RWPE1 (cell line): ENCODE measurements at regions not wholly inside any gene's neighbourhood (a gene's known extent, or its start where the extent isn't known, plus 50 kb on each side); places are given as distances from the start of the nearest gene placed in this dataset.
"Not testable (repeated sequence)": the region's sequence is repeated elsewhere in the genome, so short reads cannot be mapped to it uniquely, and the experiment has no call there.

ENCODE experiments used
- CTCF ChIA-PET: fragments of 350-600 bp; sonication (Branson Sonifier 250); formaldehyde crosslinking; extraction: SDS; loops from one replicate; lab custom pipeline; 2021; lab: Yijun Ruan, JAX
- POLR2A ChIA-PET: fragments of 400-600 bp; formaldehyde crosslinking; extraction: SDS; loops from one replicate; lab custom pipeline; 2020; ENCODE audit warnings: antibody characterized with exemption; ENCODE audit not compliant: low non-redundant PET; lab: Yijun Ruan, JAX
- DNase-seq: peaks from one replicate; pipeline ENCODE4 v3.0.0; 2012; ENCODE audit warnings: low spot score
- H3K27ac ChIP-seq: fragments of 450-650 bp; 2 replicates; pipeline ENCODE4 v1.5.1; 2017
- TF ChIP-seq, protein P1 (sequence below): fragments of 450-650 bp; conservative IDR thresholded peaks from 2 replicates; pipeline ENCODE4 v1.5.1; 2017; ENCODE audit warnings: low read depth, mild to moderate bottlenecking

DNA sequence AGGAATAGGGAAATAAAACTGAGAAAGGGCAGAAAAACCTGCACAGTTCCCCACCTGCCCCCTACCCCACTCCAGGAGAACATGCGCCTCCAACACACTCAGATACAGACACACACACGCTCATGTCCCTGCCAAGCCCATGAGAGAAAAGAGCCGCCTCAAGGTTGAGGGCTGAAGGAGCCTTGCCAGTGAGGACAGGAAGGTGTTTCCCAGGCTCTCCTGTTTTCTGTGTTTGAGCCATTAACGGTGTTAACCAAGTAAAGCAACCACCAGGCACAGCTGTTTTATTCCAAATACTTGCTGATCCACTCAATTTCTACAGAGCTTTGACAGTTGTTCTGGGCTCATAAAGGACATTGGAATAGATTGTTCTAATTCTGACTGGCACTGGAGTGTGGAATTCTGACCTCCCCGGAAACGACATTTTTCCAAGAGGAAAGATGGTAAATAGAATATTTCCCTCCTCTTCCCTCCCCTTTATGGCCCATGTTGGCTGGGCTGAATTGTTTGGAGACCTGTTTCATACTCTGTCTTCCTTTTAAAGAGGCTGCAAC, 238.0 kb downstream of the DMAC1 start:
- ChIA-PET CTCF (no interaction called here), POLR2A (no interaction called here)
- no peak for DNase-seq
- no peak overlapping the region for H3K27ac ChIP-seq
- TF ChIP-seq, protein P1, sequence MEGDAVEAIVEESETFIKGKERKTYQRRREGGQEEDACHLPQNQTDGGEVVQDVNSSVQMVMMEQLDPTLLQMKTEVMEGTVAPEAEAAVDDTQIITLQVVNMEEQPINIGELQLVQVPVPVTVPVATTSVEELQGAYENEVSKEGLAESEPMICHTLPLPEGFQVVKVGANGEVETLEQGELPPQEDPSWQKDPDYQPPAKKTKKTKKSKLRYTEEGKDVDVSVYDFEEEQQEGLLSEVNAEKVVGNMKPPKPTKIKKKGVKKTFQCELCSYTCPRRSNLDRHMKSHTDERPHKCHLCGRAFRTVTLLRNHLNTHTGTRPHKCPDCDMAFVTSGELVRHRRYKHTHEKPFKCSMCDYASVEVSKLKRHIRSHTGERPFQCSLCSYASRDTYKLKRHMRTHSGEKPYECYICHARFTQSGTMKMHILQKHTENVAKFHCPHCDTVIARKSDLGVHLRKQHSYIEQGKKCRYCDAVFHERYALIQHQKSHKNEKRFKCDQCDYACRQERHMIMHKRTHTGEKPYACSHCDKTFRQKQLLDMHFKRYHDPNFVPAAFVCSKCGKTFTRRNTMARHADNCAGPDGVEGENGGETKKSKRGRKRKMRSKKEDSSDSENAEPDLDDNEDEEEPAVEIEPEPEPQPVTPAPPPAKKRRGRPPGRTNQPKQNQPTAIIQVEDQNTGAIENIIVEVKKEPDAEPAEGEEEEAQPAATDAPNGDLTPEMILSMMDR, result no peak

DNA sequence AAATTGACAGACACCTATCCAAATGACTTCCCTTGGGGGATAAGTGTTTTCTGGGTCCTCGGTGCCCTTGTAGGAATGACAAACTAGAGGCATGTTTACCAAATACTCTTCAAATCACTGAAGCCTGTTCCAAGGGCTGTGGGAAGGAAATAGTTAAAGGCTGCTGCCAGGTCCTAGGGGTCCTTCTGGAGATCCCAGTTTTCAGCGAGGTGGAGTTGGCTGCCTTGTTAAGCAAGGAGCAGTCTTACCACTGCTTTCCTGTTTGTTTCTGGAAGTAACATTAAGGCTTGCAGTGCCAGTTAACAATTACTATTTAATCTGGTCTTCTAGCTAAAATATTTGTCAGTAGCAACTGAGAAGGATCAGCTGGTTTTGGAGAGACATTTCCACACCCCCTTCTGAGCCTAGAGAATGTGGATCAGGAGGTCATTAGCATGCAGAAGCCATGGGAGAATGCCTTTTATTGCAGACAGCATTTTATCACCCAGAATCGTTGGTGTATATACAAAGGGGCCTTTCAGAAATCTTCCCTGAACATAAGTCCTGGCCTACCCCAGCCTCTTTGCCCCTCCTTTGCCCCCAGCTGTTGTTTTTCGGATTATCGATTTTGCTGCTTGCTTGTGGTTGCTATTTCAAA, 238.8 kb downstream of the DMAC1 start:
- CTCF ChIA-PET, result no interaction called here
- POLR2A ChIA-PET, result no interaction called here
- TF ChIP-seq, protein P1, result no peak
- DNase-seq, result no peak
- H3K27ac ChIP-seq, result no peak overlapping the region

DNA sequence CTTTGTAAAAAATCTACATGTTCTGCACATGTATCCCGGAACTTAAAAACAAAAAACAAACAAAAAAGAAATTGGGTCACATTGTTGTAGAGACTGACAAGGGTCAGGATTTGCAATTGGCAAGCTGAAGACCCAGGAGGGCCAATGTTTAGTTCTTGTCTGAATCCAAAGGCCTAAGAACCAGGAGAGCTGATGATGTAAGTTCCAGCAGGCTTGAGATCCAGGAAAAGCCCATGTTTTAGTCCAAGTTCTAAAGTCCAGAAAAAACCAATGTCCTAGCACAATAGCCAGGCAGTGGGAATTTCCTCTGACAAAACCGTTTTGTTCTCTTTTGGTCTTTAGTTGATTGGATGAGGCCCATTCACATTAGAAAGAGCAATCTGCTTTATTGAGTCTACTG, 244.9 kb downstream of the DMAC1 start:
- ChIA-PET POLR2A (no interaction called here), CTCF (no interaction called here)
- TF ChIP-seq, protein P1, result no peak
- no peak for DNase-seq
- H3K27ac ChIP-seq, result no peak overlapping the region

DNA sequence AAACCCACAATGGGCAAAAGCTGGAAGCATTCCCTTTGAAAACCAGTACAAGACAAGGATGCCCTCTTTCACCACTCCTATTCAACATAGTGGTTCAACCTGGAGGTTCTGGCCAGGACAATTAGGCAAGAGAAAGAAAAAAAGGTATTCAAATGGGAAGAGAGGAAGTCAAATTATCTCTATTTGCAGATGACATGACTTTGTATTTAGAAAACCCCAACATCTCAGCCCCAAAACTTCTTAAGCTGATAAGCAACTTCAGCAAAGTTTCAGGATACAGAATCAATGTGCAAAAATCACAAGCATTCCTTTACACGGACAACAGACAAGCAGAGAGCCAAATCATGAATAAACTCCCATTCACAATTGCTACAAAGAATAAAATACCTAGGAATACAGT, 246.9 kb downstream of the DMAC1 start:
- CTCF ChIA-PET, POLR2A ChIA-PET, H3K27ac ChIP-seq: not testable (repeated sequence)

DNA sequence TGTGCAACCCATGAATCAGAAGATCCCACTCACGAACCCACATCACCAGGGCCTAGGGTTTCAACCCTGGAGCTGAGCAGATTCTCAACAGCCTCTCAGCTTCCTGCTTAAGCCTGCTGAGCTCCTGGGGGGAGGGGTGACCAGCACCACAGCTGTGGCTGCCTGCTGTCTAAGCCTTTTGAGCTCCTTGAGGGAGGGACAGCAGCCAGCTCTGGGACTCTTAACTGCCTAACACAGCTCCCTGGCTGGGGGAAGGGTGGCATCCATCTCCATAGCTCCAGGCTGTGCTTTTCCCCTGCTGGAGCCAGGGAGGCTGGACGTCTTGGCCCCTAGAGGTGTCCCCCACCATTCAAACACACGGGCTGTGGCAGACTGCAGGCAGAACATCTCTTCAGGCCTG, 250.3 kb downstream of the DMAC1 start:
- ChIA-PET CTCF (no interaction called here), POLR2A (no interaction called here)
- no peak for DNase-seq
- H3K27ac ChIP-seq, result no peak overlapping the region
- TF ChIP-seq, protein P1, result no peak

More for the DNA sequence above, 246.9 kb downstream of the DMAC1 start:
- not testable (repeated sequence) for DNase-seq

DNA sequence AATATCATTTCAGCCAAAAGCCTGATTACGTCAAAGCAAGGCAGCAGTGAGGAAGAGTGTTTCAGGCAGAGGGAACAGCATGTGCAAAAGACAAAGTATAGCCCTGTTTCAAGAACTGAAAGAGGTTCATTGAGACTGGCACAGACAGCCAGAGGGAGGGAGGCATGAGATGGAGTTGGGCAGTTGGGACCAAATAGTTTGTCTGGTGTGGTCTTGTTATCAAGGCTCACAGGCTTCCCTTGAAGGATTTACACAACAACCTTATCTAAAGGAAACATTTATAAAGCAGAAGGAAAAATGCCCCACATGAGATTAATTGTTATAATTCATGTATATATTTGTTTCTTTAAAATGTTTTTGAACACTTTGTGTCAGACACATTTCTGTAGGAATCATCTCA, 253.3 kb downstream of the DMAC1 start:
- ChIA-PET CTCF (no interaction called here), POLR2A (no interaction called here)
- no peak overlapping the region for H3K27ac ChIP-seq
- TF ChIP-seq, protein P1, result no peak
- no peak for DNase-seq

DNA sequence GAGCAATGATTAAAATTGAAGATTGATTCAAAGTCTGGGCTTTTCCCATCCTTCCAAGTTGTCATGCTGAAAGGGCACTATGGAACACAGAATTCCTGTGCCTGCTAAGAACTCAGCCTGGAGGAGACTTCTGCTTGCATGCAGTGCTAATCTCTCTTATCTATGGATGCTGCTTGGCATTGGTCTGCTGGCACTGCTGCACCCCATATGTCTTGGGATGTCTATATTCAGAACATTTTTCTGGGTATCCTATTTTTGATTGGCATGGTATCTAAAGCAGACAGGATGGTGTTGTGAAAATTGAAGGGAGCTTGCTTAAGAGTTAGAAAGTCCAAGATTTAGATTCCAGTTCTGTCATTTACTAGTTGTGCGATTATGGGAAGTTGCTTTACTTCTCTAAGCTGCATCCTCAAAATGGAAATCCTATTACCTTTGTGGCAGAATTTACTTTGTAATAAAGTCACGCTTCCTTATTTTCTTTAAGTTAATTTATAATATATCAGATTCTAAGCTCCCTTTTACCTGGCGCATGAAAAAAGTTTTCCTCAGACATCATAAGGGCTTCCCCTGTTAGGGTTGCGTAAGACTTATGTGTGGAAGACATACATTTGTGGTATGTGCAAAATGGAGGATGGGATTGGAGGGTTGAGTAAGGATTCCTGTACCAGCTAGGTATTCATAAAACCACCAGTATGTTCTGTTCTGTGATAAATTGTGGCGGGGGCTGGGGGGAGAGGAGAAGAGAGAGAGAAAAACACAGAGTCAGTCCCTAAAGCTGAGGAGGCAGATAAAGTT, 254.0 kb downstream of the DMAC1 start:
- CTCF ChIA-PET, result no interaction called here
- POLR2A ChIA-PET, result no interaction called here
- no peak for DNase-seq
- H3K27ac ChIP-seq, result no peak overlapping the region
- TF ChIP-seq, protein P1, result no peak
